Astrocyte of the cerebellum (primary cell): ENCODE measurements at regions not wholly inside any gene's neighbourhood (a gene's known extent, or its start where the extent isn't known, plus 50 kb on each side); places are given as distances from the start of the nearest gene placed in this dataset.
A peak's percentile ranks its signal among the peaks of the same experiment; 100 is the strongest.

Experiments used
- DNase-seq: peaks from one replicate; pipeline ENCODE4 v3.0.0-alpha.2; 2011; ENCODE audit warnings: low read depth
- H3K4me3 ChIP-seq: 2 replicates; pipeline ENCODE4 v1.5.1; 2011; ENCODE audit warnings: mild to moderate bottlenecking, low read depth, low read length, moderate library complexity
- CTCF ChIP-seq: IDR thresholded peaks from 2 replicates; pipeline ENCODE4 v1.5.1; 2012; ENCODE audit warnings: low read length, low read depth, moderate library complexity, mild to moderate bottlenecking; ENCODE audit errors: missing control alignments
- in situ Hi-C: cut with HindIII; loops from 2 replicates; pipeline ENCODE4 v1.10.0; 2017; ENCODE audit warnings: low sequenced_read_pairs

- H3K4me3 ChIP-seq, result no peak overlapping the region
- TF ChIP-seq CTCF, result no peak
- DNase-seq, result no peak
- in situ Hi-C loops, result no loop called here
Observed at GRCh38 chr17:15177343-15177742, 87.8 kb downstream of the PMP22 start.

- in situ Hi-C loops, result no loop called here
- no peak overlapping the region for H3K4me3 ChIP-seq
- no peak for TF ChIP-seq CTCF
- DNase-seq, result no peak
Observed at GRCh38 chr17:15175356-15175755, 89.8 kb downstream of the PMP22 start.

GRCh38 chr17:15171167-15172047 lies 93.7 kb downstream of the PMP22 start:
- H3K4me3 ChIP-seq, result no peak overlapping the region
- DNase-seq, result peak; percentile 53
- in situ Hi-C loops, result no loop called here
- TF ChIP-seq CTCF, result peak; percentile 96

- no peak for TF ChIP-seq CTCF
- DNase-seq, result no peak
- no peak overlapping the region for H3K4me3 ChIP-seq
- in situ Hi-C loops, result no loop called here
Observed at GRCh38 chr17:15169676-15170075, 95.5 kb downstream of the PMP22 start.

- TF ChIP-seq CTCF, result no peak
- in situ Hi-C loops, result no loop called here
- DNase-seq, result no peak
- no peak overlapping the region for H3K4me3 ChIP-seq
Observed at GRCh38 chr17:15168379-15168778, 96.7 kb downstream of the PMP22 start.

GRCh38 chr17:15161395-15161794 lies 103.7 kb downstream of the PMP22 start:
- DNase-seq, result no peak
- no peak overlapping the region for H3K4me3 ChIP-seq
- in situ Hi-C loops, result no loop called here
- no peak for TF ChIP-seq CTCF
